ENCODE measurements at regions not wholly inside any gene's neighbourhood (a gene's known extent, or its start where the extent isn't known, plus 50 kb on each side); places are given as distances from the start of the nearest gene placed in this dataset.

GRCh38 chr13:104737713-104738112 is 1671.5 kb upstream of the SLC10A2 start:
- TF ChIP-seq CTCF (IDR thresholded peaks at IDR 0.05) (no peak), POLR2A (IDR thresholded peaks at IDR 0.05) (no peak)
